ENCODE measurements at regions not wholly inside any gene's neighbourhood (a gene's known extent, or its start where the extent isn't known, plus 50 kb on each side); places are given as distances from the start of the nearest gene placed in this dataset.
A peak's percentile ranks its signal among the peaks of the same experiment; 100 is the strongest.

DNA sequence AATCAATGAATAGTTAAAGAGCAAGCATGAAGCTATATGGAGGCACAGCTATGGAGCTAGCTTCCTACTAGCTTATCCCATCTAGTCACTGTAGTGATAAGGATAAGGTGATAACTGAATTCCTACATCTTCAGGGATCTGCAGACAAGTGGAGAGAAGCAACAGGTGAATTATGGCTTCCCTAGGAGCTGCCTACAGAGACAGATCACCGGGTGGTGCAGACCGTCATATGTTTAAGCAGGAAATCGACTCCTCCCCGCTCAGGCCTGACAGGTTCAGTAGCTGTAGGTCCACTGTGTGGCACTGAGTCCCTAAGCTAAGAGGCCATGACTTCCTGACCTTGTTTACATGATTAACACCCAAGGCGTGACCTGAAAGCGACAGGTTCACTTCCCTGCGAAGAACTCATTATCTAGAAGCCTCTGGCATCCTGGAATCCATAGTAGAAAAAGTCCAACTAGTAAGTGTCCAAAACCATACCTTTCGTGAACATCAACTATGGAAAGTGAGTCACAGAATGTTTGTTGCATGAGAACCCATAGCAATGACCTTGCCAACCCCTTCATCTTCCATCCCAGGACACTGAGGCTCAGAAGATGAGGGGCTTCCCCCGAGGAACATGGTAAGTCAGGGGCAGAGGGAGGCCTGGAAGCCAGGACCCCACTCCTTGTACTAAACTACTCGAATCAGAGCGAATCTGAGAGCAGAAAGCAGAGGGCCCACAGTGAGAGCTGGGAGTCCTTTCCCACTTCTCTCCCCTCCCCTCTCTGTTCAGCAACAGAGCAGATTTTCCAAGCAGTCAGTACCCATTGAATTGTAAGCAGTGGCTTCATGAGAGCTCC, 75.4 kb upstream of the CCND2 start:
- Histone ChIP-seq H3K23ac (ENCODE audit: low read length) (no peak overlapping the region), H4K8ac (ENCODE audit: low read depth, low read length) (no peak overlapping the region), H4K12ac (ENCODE audit: low read depth, low read length) (no peak overlapping the region), H3K18ac (ENCODE audit: low read length) (no peak overlapping the region), H3K4me2 (ENCODE audit: low read length) (no peak overlapping the region), H4K91ac (ENCODE audit: low read depth, low read length) (no peak overlapping the region), H3K79me1 (ENCODE audit: low read length) (no peaks in the 10 kb centered on the region), H3K4me3 (ENCODE audit: low read depth, low read length) (no peak overlapping the region), H3K79me2 (ENCODE audit: control insufficient read depth, insufficient read depth, low read length, poor library complexity) (no peaks in the 10 kb centered on the region), H3K9ac (ENCODE audit: low read length) (no peak overlapping the region), H3K4me1 (ENCODE audit: control insufficient read depth in 1 of 2, insufficient read depth in 2 of 2, low read length in 2 of 2) (no peaks in the 10 kb centered on the region), H3K9me3 (ENCODE audit: insufficient read depth, low read depth, low read length) (peaks cover 6% of the 10 kb centered on the region), H3K36me3 (ENCODE audit: control insufficient read depth in 1 of 2, insufficient read depth in 2 of 2, low read length in 2 of 2) (no peaks in the 10 kb centered on the region), H3K4ac (ENCODE audit: low read depth, low read length) (no peak overlapping the region), H3K14ac (ENCODE audit: low read length) (no peak overlapping the region), H2AK5ac (ENCODE audit: low read length) (no peak overlapping the region), H2BK5ac (ENCODE audit: low read depth, low read length, poor library complexity) (no peak overlapping the region), H2BK120ac (ENCODE audit: insufficient read depth, low read length, poor library complexity) (no peak overlapping the region), H3K27ac (ENCODE audit: low read depth, low read length) (no peak overlapping the region), H2BK12ac (ENCODE audit: low read length) (no peak overlapping the region), H3K27me3 (ENCODE audit: insufficient read depth, low read length) (no peaks in the 10 kb centered on the region), H2AFZ (ENCODE audit: insufficient read depth, low read length, poor library complexity) (no peak overlapping the region)
- no CpG with 5 or more reads among the region's 11 CpGs for WGBS (ENCODE audit: extremely low coverage, insufficient coverage, insufficient read length)
- no peak for DNase-seq

DNA sequence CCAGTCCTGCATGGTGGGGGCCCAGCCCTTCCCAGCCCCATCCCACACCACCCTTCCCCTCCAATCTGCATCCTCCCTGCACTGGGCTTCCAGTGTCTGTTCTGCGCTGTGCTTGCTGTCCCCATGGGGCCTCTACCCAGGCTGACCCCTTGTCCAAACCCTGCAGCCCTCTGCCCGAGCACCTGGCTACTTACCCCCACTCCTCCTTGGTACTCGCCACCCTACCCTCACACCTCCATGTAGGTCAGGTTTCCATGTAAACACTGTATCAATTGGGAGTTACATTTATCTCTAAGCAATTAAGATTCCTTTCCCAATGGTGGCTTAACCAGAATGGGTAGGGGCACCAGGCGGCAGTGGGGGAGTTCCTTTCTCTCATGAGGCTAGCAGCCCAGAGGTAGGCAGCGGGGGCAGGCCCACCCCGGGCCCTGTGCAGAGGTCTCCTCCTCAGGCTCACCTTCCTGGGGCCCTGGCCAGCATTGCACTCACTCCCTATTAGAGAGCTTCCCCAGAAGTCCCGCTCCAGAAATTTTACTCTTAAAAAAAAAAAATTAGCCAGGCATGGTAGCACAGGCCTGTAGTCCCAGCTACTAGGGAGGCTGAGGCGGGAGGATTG, 76.6 kb upstream of the CCND2 start:
- no peaks in the 10 kb centered on the region for H3K27me3 ChIP-seq (ENCODE audit: insufficient read depth, low read length)
- H3K36me3 ChIP-seq (ENCODE audit: control insufficient read depth in 1 of 2, insufficient read depth in 2 of 2, low read length in 2 of 2) = no peaks in the 10 kb centered on the region
- H3K27ac ChIP-seq (ENCODE audit: low read depth, low read length) = no peak overlapping the region
- no peak overlapping the region for H2BK120ac ChIP-seq (ENCODE audit: insufficient read depth, low read length, poor library complexity)
- no peaks in the 10 kb centered on the region for H3K79me1 ChIP-seq (ENCODE audit: low read length)
- WGBS (ENCODE audit: extremely low coverage, insufficient coverage, insufficient read length) = no CpG with 5 or more reads among the region's 8 CpGs
- H3K4me3 ChIP-seq (ENCODE audit: low read depth, low read length) = no peak overlapping the region
- H3K9me3 ChIP-seq (ENCODE audit: insufficient read depth, low read depth, low read length) = peaks cover 6% of the 10 kb centered on the region
- H2AFZ ChIP-seq (ENCODE audit: insufficient read depth, low read length, poor library complexity) = no peak overlapping the region
- H3K23ac ChIP-seq (ENCODE audit: low read length) = no peak overlapping the region
- no peak overlapping the region for H4K12ac ChIP-seq (ENCODE audit: low read depth, low read length)
- no peak overlapping the region for H3K18ac ChIP-seq (ENCODE audit: low read length)
- no peak overlapping the region for H3K4ac ChIP-seq (ENCODE audit: low read depth, low read length)
- no peaks in the 10 kb centered on the region for H3K79me2 ChIP-seq (ENCODE audit: control insufficient read depth, insufficient read depth, low read length, poor library complexity)
- no peak overlapping the region for H4K8ac ChIP-seq (ENCODE audit: low read depth, low read length)
- peak overlapping the region; percentile 48 for H3K9ac ChIP-seq (ENCODE audit: low read length)
- DNase-seq = no peak
- H2BK12ac ChIP-seq (ENCODE audit: low read length) = no peak overlapping the region
- no peaks in the 10 kb centered on the region for H3K4me1 ChIP-seq (ENCODE audit: control insufficient read depth in 1 of 2, insufficient read depth in 2 of 2, low read length in 2 of 2)
- no peak overlapping the region for H2BK5ac ChIP-seq (ENCODE audit: low read depth, low read length, poor library complexity)
- H2AK5ac ChIP-seq (ENCODE audit: low read length) = no peak overlapping the region
- no peak overlapping the region for H3K4me2 ChIP-seq (ENCODE audit: low read length)
- H4K91ac ChIP-seq (ENCODE audit: low read depth, low read length) = no peak overlapping the region
- H3K14ac ChIP-seq (ENCODE audit: low read length) = no peak overlapping the region

DNA sequence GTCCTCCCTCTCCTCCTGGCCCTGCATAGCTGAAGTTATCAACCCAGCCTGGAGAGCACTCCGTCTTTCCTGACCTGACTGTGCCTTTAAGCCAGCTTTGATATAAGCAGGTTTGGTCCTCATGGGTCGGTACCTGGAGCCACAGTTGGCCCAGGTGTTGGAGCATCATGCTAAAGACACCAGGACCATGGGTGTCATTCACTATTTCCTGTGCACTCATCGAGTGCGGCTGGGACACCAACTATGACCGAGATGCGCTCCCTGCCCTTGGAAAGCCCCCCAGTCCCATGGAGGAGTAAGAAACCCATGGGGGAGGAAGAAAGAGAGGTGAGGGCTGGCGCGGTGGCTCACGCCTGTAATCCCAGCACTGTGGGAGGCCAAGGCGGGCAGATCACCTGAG, 78.9 kb upstream of the CCND2 start:
- Histone ChIP-seq H3K4ac (ENCODE audit: low read depth, low read length) (no peak overlapping the region), H3K27ac (ENCODE audit: low read depth, low read length) (no peak overlapping the region), H2AK5ac (ENCODE audit: low read length) (no peak overlapping the region), H3K9ac (ENCODE audit: low read length) (no peak overlapping the region), H4K8ac (ENCODE audit: low read depth, low read length) (no peak overlapping the region), H4K12ac (ENCODE audit: low read depth, low read length) (no peak overlapping the region), H3K14ac (ENCODE audit: low read length) (no peak overlapping the region), H2AFZ (ENCODE audit: insufficient read depth, low read length, poor library complexity) (no peak overlapping the region), H3K36me3 (ENCODE audit: control insufficient read depth in 1 of 2, insufficient read depth in 2 of 2, low read length in 2 of 2) (no peaks in the 10 kb centered on the region), H3K9me3 (ENCODE audit: insufficient read depth, low read depth, low read length) (peaks cover 4% of the 10 kb centered on the region), H4K91ac (ENCODE audit: low read depth, low read length) (no peak overlapping the region), H2BK120ac (ENCODE audit: insufficient read depth, low read length, poor library complexity) (no peak overlapping the region), H3K27me3 (ENCODE audit: insufficient read depth, low read length) (no peaks in the 10 kb centered on the region), H3K18ac (ENCODE audit: low read length) (no peak overlapping the region), H3K4me2 (ENCODE audit: low read length) (no peak overlapping the region), H3K23ac (ENCODE audit: low read length) (no peak overlapping the region), H3K79me1 (ENCODE audit: low read length) (no peaks in the 10 kb centered on the region), H2BK5ac (ENCODE audit: low read depth, low read length, poor library complexity) (no peak overlapping the region), H2BK12ac (ENCODE audit: low read length) (no peak overlapping the region), H3K4me1 (ENCODE audit: control insufficient read depth in 1 of 2, insufficient read depth in 2 of 2, low read length in 2 of 2) (no peaks in the 10 kb centered on the region), H3K79me2 (ENCODE audit: control insufficient read depth, insufficient read depth, low read length, poor library complexity) (no peaks in the 10 kb centered on the region), H3K4me3 (ENCODE audit: low read depth, low read length) (no peak overlapping the region)
- no CpG with 5 or more reads among the region's 10 CpGs for WGBS (ENCODE audit: extremely low coverage, insufficient coverage, insufficient read length)
- no peak for DNase-seq

DNA sequence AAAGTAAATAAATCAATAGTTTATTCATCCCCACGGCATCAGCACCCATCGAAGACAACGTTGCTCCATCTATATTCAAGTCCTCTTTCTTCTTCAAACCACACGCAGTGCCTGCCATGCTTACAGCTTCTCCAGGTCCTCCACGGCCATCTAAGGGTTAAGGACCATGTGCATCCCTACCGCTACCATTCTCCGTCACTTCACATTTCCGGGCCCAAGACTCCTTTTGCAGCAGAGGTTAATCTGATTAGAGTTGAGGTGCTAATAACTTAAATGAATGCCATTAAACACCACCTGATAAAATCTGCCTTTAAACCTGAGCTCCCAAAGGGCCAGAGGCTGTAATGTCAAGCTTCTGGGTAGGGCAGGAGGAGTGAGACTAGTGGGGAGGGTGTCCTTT, 79.7 kb upstream of the CCND2 start:
- WGBS (ENCODE audit: extremely low coverage, insufficient coverage, insufficient read length) = no CpG with 5 or more reads among the region's 8 CpGs
- no peak overlapping the region for H3K27ac ChIP-seq (ENCODE audit: low read depth, low read length)

More for the DNA sequence above, 79.7 kb upstream of the CCND2 start:
- no peak overlapping the region for H3K4me3 ChIP-seq (ENCODE audit: low read depth, low read length)
- H3K4ac ChIP-seq (ENCODE audit: low read depth, low read length) = no peak overlapping the region
- H3K23ac ChIP-seq (ENCODE audit: low read length) = no peak overlapping the region
- no peak overlapping the region for H4K91ac ChIP-seq (ENCODE audit: low read depth, low read length)
- H3K4me1 ChIP-seq (ENCODE audit: control insufficient read depth in 1 of 2, insufficient read depth in 2 of 2, low read length in 2 of 2) = no peaks in the 10 kb centered on the region
- no peaks in the 10 kb centered on the region for H3K79me2 ChIP-seq (ENCODE audit: control insufficient read depth, insufficient read depth, low read length, poor library complexity)
- H2BK5ac ChIP-seq (ENCODE audit: low read depth, low read length, poor library complexity) = no peak overlapping the region
- H4K12ac ChIP-seq (ENCODE audit: low read depth, low read length) = no peak overlapping the region
- H2AK5ac ChIP-seq (ENCODE audit: low read length) = no peak overlapping the region
- no peaks in the 10 kb centered on the region for H3K36me3 ChIP-seq (ENCODE audit: control insufficient read depth in 1 of 2, insufficient read depth in 2 of 2, low read length in 2 of 2)
- no peak overlapping the region for H2BK12ac ChIP-seq (ENCODE audit: low read length)
- no peak overlapping the region for H3K18ac ChIP-seq (ENCODE audit: low read length)
- H3K14ac ChIP-seq (ENCODE audit: low read length) = no peak overlapping the region
- no peak overlapping the region for H3K4me2 ChIP-seq (ENCODE audit: low read length)
- H3K27me3 ChIP-seq (ENCODE audit: insufficient read depth, low read length) = no peaks in the 10 kb centered on the region
- H3K79me1 ChIP-seq (ENCODE audit: low read length) = no peaks in the 10 kb centered on the region
- H3K9me3 ChIP-seq (ENCODE audit: insufficient read depth, low read depth, low read length) = peaks cover 4% of the 10 kb centered on the region
- no peak overlapping the region for H2BK120ac ChIP-seq (ENCODE audit: insufficient read depth, low read length, poor library complexity)
- no peak overlapping the region for H4K8ac ChIP-seq (ENCODE audit: low read depth, low read length)
- H2AFZ ChIP-seq (ENCODE audit: insufficient read depth, low read length, poor library complexity) = no peak overlapping the region
- H3K9ac ChIP-seq (ENCODE audit: low read length) = no peak overlapping the region
- no peak for DNase-seq
